ENCODE measurements at regions not wholly inside any gene's neighbourhood (a gene's known extent, or its start where the extent isn't known, plus 50 kb on each side); places are given as distances from the start of the nearest gene placed in this dataset.

DNA sequence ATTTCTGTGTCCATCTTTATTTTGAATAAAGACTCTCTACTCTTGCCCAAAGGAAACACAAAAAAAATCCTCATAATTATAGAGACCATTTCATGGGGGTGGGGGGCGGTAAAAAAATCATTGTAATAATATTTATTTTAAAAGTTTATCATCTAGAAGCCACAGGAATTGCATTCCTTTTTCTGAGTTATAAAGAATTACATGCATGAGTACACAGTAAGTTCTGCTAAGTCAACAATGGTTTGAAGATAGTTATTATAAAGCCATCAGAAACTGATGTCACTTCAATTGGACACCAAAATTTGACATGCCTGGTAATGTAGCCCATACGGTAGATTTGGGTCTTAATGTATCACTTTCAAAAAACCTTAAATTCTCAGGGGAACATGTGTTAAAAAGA is 478.1 kb upstream of the NR5A2 start:
- no peak overlapping the region for H3K9ac ChIP-seq (ENCODE audit: low read length)
- H3F3A ChIP-seq (ENCODE audit: insufficient read depth, low read length, poor library complexity, severe bottlenecking), result no peaks in the 10 kb centered on the region
- no peak overlapping the region for H3K4me2 ChIP-seq (ENCODE audit: low read length)
- no peak overlapping the region for H2AFZ ChIP-seq (ENCODE audit: low read depth, low read length)
- no peak for TF ChIP-seq MXI1 (conservative IDR thresholded peaks at IDR 0.05; ENCODE audit: poor library complexity, severe bottlenecking)
- no peak for TF ChIP-seq POLR2AphosphoS5 (IDR thresholded peaks at IDR 0.05)
- no peak for TF ChIP-seq EP300 (conservative IDR thresholded peaks at IDR 0.05; ENCODE audit: poor library complexity, severe bottlenecking)
- TF ChIP-seq, protein P1, sequence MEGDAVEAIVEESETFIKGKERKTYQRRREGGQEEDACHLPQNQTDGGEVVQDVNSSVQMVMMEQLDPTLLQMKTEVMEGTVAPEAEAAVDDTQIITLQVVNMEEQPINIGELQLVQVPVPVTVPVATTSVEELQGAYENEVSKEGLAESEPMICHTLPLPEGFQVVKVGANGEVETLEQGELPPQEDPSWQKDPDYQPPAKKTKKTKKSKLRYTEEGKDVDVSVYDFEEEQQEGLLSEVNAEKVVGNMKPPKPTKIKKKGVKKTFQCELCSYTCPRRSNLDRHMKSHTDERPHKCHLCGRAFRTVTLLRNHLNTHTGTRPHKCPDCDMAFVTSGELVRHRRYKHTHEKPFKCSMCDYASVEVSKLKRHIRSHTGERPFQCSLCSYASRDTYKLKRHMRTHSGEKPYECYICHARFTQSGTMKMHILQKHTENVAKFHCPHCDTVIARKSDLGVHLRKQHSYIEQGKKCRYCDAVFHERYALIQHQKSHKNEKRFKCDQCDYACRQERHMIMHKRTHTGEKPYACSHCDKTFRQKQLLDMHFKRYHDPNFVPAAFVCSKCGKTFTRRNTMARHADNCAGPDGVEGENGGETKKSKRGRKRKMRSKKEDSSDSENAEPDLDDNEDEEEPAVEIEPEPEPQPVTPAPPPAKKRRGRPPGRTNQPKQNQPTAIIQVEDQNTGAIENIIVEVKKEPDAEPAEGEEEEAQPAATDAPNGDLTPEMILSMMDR (IDR thresholded peaks at IDR 0.05; ENCODE audit: poor library complexity, severe bottlenecking), result no peak
- TF ChIP-seq, protein P2, sequence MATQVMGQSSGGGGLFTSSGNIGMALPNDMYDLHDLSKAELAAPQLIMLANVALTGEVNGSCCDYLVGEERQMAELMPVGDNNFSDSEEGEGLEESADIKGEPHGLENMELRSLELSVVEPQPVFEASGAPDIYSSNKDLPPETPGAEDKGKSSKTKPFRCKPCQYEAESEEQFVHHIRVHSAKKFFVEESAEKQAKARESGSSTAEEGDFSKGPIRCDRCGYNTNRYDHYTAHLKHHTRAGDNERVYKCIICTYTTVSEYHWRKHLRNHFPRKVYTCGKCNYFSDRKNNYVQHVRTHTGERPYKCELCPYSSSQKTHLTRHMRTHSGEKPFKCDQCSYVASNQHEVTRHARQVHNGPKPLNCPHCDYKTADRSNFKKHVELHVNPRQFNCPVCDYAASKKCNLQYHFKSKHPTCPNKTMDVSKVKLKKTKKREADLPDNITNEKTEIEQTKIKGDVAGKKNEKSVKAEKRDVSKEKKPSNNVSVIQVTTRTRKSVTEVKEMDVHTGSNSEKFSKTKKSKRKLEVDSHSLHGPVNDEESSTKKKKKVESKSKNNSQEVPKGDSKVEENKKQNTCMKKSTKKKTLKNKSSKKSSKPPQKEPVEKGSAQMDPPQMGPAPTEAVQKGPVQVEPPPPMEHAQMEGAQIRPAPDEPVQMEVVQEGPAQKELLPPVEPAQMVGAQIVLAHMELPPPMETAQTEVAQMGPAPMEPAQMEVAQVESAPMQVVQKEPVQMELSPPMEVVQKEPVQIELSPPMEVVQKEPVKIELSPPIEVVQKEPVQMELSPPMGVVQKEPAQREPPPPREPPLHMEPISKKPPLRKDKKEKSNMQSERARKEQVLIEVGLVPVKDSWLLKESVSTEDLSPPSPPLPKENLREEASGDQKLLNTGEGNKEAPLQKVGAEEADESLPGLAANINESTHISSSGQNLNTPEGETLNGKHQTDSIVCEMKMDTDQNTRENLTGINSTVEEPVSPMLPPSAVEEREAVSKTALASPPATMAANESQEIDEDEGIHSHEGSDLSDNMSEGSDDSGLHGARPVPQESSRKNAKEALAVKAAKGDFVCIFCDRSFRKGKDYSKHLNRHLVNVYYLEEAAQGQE (IDR thresholded peaks at IDR 0.05; ENCODE audit: borderline replicate concordance), result no peak
- no peak for TF ChIP-seq TAF1 (IDR thresholded peaks at IDR 0.05; ENCODE audit: low read depth)
- TF ChIP-seq EZH2 (IDR thresholded peaks at IDR 0.05; ENCODE audit: borderline replicate concordance, insufficient read depth, low read length, poor library complexity, severe bottlenecking), result no peak
- TF ChIP-seq RAD21 (conservative IDR thresholded peaks at IDR 0.05), result no peak
- TF ChIP-seq SMC3 (conservative IDR thresholded peaks at IDR 0.05; ENCODE audit: poor library complexity), result no peak
- no peaks in the 10 kb centered on the region for H3K79me2 ChIP-seq (replicated peaks; ENCODE audit: insufficient read depth, low read length)
- no peaks in the 10 kb centered on the region for H3K27me3 ChIP-seq (ENCODE audit: insufficient read depth, low read depth, low read length)
- no peaks in the 10 kb centered on the region for H3K9me2 ChIP-seq (ENCODE audit: insufficient read depth, low read length)
- H4K20me1 ChIP-seq (ENCODE audit: insufficient read depth), result no peaks in the 10 kb centered on the region
- H3K36me3 ChIP-seq (ENCODE audit: insufficient read depth, low read length), result no peaks in the 10 kb centered on the region
- H3K27ac ChIP-seq (ENCODE audit: low read length), result no peak overlapping the region
- no peak overlapping the region for H3K4me3 ChIP-seq (ENCODE audit: low read length)
- no peaks in the 10 kb centered on the region for H3K9me3 ChIP-seq (ENCODE audit: low read length)

DNA sequence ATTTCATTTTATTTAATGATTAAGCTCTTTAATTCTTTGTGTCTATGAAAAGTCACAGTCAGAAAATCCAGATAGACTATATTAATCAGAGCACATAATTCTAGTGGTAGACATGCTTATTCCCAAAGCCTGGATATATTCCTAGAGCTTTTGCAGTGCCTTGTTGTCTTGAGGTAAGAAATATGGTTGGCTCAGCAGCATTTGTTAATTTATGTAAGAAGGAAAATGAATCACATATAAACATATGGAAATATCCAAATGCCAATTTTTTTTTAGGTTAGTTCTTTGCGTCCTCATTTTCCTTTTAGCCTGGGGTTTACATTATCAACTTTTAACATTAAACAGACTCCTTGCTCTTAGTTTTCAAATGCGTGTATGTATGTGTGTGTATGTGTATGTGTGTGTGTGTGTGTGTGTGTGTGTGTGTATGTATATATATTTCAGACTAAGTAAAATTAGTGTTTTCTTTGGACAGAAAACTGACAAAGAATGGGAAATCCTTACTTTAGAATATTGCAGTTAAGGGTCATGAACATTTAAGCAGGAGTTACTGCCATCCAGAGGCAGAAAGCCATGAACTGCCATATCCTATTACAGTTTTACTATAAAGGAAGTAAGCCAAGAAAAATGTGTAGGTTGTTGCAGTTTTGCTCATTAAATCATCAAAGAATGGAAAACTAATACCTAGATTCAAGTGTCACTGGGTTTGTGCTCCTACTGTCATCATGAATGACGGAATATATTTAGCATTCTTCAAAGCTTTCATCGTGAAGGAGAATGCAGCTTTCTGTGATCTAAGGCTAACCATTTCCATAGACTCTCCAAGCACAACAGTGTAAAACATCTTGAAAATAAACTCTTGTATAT is 477.1 kb upstream of the NR5A2 start:
- H3K27ac ChIP-seq (ENCODE audit: low read length), result no peak overlapping the region
- no peak overlapping the region for H3K4me3 ChIP-seq (ENCODE audit: low read length)
- H3F3A ChIP-seq (ENCODE audit: insufficient read depth, low read length, poor library complexity, severe bottlenecking), result no peaks in the 10 kb centered on the region
- H3K79me2 ChIP-seq (replicated peaks; ENCODE audit: insufficient read depth, low read length), result no peaks in the 10 kb centered on the region
- TF ChIP-seq RAD21 (conservative IDR thresholded peaks at IDR 0.05) (peak; percentile 84), EP300 (conservative IDR thresholded peaks at IDR 0.05; ENCODE audit: poor library complexity, severe bottlenecking) (no peak), SMC3 (conservative IDR thresholded peaks at IDR 0.05; ENCODE audit: poor library complexity) (peak; percentile 84)
- TF ChIP-seq, protein P1 (IDR thresholded peaks at IDR 0.05; ENCODE audit: poor library complexity, severe bottlenecking), result peak; percentile 83
- H3K4me2 ChIP-seq (ENCODE audit: low read length), result no peak overlapping the region
- no peaks in the 10 kb centered on the region for H3K9me3 ChIP-seq (ENCODE audit: low read length)
- no peaks in the 10 kb centered on the region for H4K20me1 ChIP-seq (ENCODE audit: insufficient read depth)
- no peaks in the 10 kb centered on the region for H3K27me3 ChIP-seq (ENCODE audit: insufficient read depth, low read depth, low read length)
- H3K9me2 ChIP-seq (ENCODE audit: insufficient read depth, low read length), result no peaks in the 10 kb centered on the region
- H2AFZ ChIP-seq (ENCODE audit: low read depth, low read length), result no peak overlapping the region
- H3K36me3 ChIP-seq (ENCODE audit: insufficient read depth, low read length), result no peaks in the 10 kb centered on the region
- H3K9ac ChIP-seq (ENCODE audit: low read length), result no peak overlapping the region

Data from neural cell (in vitro differentiated cells).